K562 (cell line): ENCODE measurements at regions not wholly inside any gene's neighbourhood (a gene's known extent, or its start where the extent isn't known, plus 50 kb on each side); places are given as distances from the start of the nearest gene placed in this dataset.

ENCODE experiments used
- ATAC-seq: fragments of 200-7000 bp; cut with Tn5 transposase; 3 replicates; pipeline ENCODE4 v1.9.1; 2020; ENCODE audit warnings: moderate library complexity
- BruUV-seq: library from RNA; stranded (reverse); fragments of 400-500 nt; replicated peaks from 2 replicates; lab custom pipeline; 2021; lab: Mats Ljungman, UMichigan
- CTCF ChIA-PET: fragments of 300-600 bp; formaldehyde crosslinking; extraction: SDS; loops from one replicate; lab custom pipeline; 2021; ENCODE audit warnings: low intra/inter-chr PET ratio; lab: Yijun Ruan, JAX
- POLR2A ChIA-PET: fragments of 300-600, 350-650 bp; sonication (Branson Sonifier 250); formaldehyde crosslinking; extraction: SDS; loops from one replicate; lab custom pipeline; 2021; ENCODE audit warnings: antibody characterized with exemption, inconsistent platforms; lab: Yijun Ruan, JAX
- DNase-seq, 4 experiments: peaks; one replicate each; pipeline versions ENCODE4 v3.0.0 to v3.0.0-alpha.2; 2011 to 2018; ENCODE audit warnings: low spot score in 3 of 4, mixed read lengths in 3 of 4; ENCODE audit errors: extremely low read depth in 1 of 4
- FAIRE-seq: peaks from 2 replicates; lab custom pipeline; 2011; peaks lifted over from hg19 to GRCh38; lab: Jason Lieb, UNC
- H2AFZ ChIP-seq: 2 replicates; pipeline ENCODE4 v1.6.0; 2011; ENCODE audit warnings: low read depth, low read length, control low read depth, inconsistent platforms
- H3K27ac ChIP-seq: fragments of 200-600 bp; 3 replicates; pipeline ENCODE4 v1.8.0; 2011; ENCODE audit warnings: low read depth, mild to moderate bottlenecking, control low read depth, inconsistent platforms, low read length, moderate library complexity, mixed read lengths; ENCODE audit errors: extremely low read depth
- H3K27me3 ChIP-seq, 2 experiments: fragments of 300-600 bp in 1 of 2; 2 replicates in 1 of 2; 3 replicates in 1 of 2; pipeline versions ENCODE4 v1.6.0 to v1.8.0; 2011; ENCODE audit warnings: inconsistent platforms in 2 of 2, low read length in 2 of 2, mild to moderate bottlenecking in 1 of 2, mixed read lengths in 1 of 2, moderate library complexity in 1 of 2; ENCODE audit not compliant: control insufficient read depth in 2 of 2, insufficient read depth in 2 of 2
- H3K36me3 ChIP-seq: fragments of 300-600 bp; 3 replicates; pipeline ENCODE4 v1.8.0; 2011; ENCODE audit warnings: mild to moderate bottlenecking, low read length, inconsistent platforms; ENCODE audit not compliant: control insufficient read depth, insufficient read depth
- H3K4me1 ChIP-seq, 2 experiments: fragments of 200-600 bp in 1 of 2; replicated peaks in 1 of 2; 2 replicates in 1 of 2; 3 replicates in 1 of 2; pipeline versions ENCODE4 v1.5.1 to v1.8.0; 2011; ENCODE audit warnings: inconsistent platforms in 2 of 2, low read length in 2 of 2, mild to moderate bottlenecking in 1 of 2, mixed read lengths in 1 of 2, moderate library complexity in 1 of 2; ENCODE audit not compliant: control insufficient read depth in 2 of 2, insufficient read depth in 2 of 2
- H3K4me2 ChIP-seq: 2 replicates; pipeline ENCODE4 v1.6.1; 2011; ENCODE audit warnings: low read length, control low read depth, inconsistent platforms, mixed read lengths; ENCODE audit not compliant: insufficient read depth
- H3K4me3 ChIP-seq: fragments of 200-600 bp; sonication (generic), shearing (Covaris generic); 2 replicates; pipeline ENCODE4 v1.5.1; 2016; ENCODE audit warnings: control low read depth, inconsistent platforms
- H3K79me2 ChIP-seq: fragments of 200-600 bp; 3 replicates; pipeline ENCODE4 v1.8.0; 2011; ENCODE audit warnings: low read length, inconsistent platforms; ENCODE audit not compliant: control insufficient read depth, insufficient read depth
- H3K9ac ChIP-seq, 2 experiments: 2 replicates each; pipeline versions ENCODE4 v1.6.0 to v1.6.1; 2011; ENCODE audit warnings: low read depth in 2 of 2, low read length in 2 of 2, control low read depth in 1 of 2, inconsistent platforms in 1 of 2, mild to moderate bottlenecking in 1 of 2, mixed read lengths in 1 of 2; ENCODE audit not compliant: insufficient read depth in 1 of 2
- H3K9me1 ChIP-seq: one replicate; pipeline ENCODE4 v1.6.0; 2011; ENCODE audit warnings: inconsistent platforms, mild to moderate bottlenecking, low read length, moderate library complexity; ENCODE audit not compliant: control insufficient read depth, insufficient read depth
- H3K9me3 ChIP-seq: replicated peaks from 2 replicates; pipeline ENCODE4 v1.5.1; 2011; ENCODE audit warnings: low read depth, low read length, inconsistent platforms; ENCODE audit not compliant: control insufficient read depth, insufficient read depth
- H4K20me1 ChIP-seq: replicated peaks from 2 replicates; pipeline ENCODE4 v1.6.1; 2011; ENCODE audit warnings: low read length, inconsistent platforms, mixed read lengths; ENCODE audit not compliant: control insufficient read depth, insufficient read depth
- ARID1B ChIP-seq: fragments of 450-650 bp; IDR thresholded peaks from 2 replicates; pipeline ENCODE4 v1.6.1; 2016; ENCODE audit warnings: antibody characterized with exemption, mild to moderate bottlenecking, inconsistent platforms
- KLF1 ChIP-seq: fragments of 450-650 bp; IDR thresholded peaks from 2 replicates; pipeline ENCODE4 v1.6.1; 2016; ENCODE audit warnings: missing genetic modification characterization, missing compliant biosample characterization
- NFIC ChIP-seq: fragments of 450-650 bp; IDR thresholded peaks from 2 replicates; pipeline ENCODE4 v1.6.1; 2017; ENCODE audit warnings: mild to moderate bottlenecking, inconsistent platforms
- REST ChIP-seq, 2 experiments: fragments of 450-650 bp; formaldehyde crosslinking in 1 of 2; IDR thresholded peaks; 2 replicates each; pipeline versions ENCODE4 v1.4.0 to v1.6.1; 2014 to 2020; ENCODE audit warnings: mild to moderate bottlenecking in 2 of 2, borderline replicate concordance in 1 of 2, low read depth in 1 of 2
- SPI1 ChIP-seq: IDR thresholded peaks from 2 replicates; pipeline ENCODE4 v1.6.1; 2011; ENCODE audit warnings: low read depth, low read length, control low read depth, borderline replicate concordance
- WGBS: fragments of 100-300 bp; shearing (Covaris generic); methylation state at CpG from one replicate; pipeline ENCODE4 v1.1.6; 2016; ENCODE audit warnings: low coverage, mixed read lengths; ENCODE audit not compliant: insufficient coverage; ENCODE audit errors: missing lambda C conversion rate; 5-methylcytosine and 5-hydroxymethylcytosine counted together
- in situ Hi-C: fragments of 300-500 bp; cut with MboI; formaldehyde crosslinking; loops from 4 replicates; pipeline ENCODE4 v1.15.0; 2018; ENCODE audit warnings: inconsistent platforms, mixed read lengths
- intact Hi-C: fragments of 100-400 bp; cut with micrococcal nuclease; formaldehyde crosslinking; loops from 2 replicates; pipeline ENCODE4 v1.14.2; 2022

GRCh38 chr2:156834431-156834830 lies 398.3 kb downstream of the GPD2 start:
- H3K27me3 ChIP-seq, result no peaks in the 10 kb centered on the region
- BruUV-seq, result no TSS peak
- no peaks in the 10 kb centered on the region for H3K4me1 ChIP-seq
- WGBS, result 13% methylated on average over 1 of the region's 1 CpG
- no peak overlapping the region for H3K4me3 ChIP-seq
- H3K27ac ChIP-seq, result no peak overlapping the region
- in situ Hi-C loops (no loop called here), intact Hi-C loops (no loop called here)
- H3K9ac ChIP-seq, result no peak overlapping the region
- DNase-seq (no peak), FAIRE-seq (no peak), ATAC-seq (no peak)
- H3K9me1 ChIP-seq, result no peaks in the 10 kb centered on the region
- ChIA-PET CTCF (interaction anchor here (0.6 kb wide), 1 partner anchor 168 kb away, joined by 3 read pairs; no protein-coding TSS in a partner anchor), POLR2A (interaction anchor here (0.6 kb wide), 1 partner anchor 33 kb away, joined by 3 read pairs; no protein-coding TSS in a partner anchor)
- H2AFZ ChIP-seq, result no peak overlapping the region
- no peaks in the 10 kb centered on the region for H4K20me1 ChIP-seq
- H3K9me3 ChIP-seq, result no peaks in the 10 kb centered on the region; the same call in 1 of the 2 replicates
- no peak overlapping the region for H3K4me2 ChIP-seq
- TF ChIP-seq ARID1B (no peak), KLF1 (tag) (no peak)
- no peaks in the 10 kb centered on the region for H3K36me3 ChIP-seq
- no peaks in the 10 kb centered on the region for H3K79me2 ChIP-seq

- Histone ChIP-seq H3K36me3 (no peaks in the 10 kb centered on the region), H3K4me1 (no peaks in the 10 kb centered on the region), H3K27me3 (no peaks in the 10 kb centered on the region), H2AFZ (0 out of 2 replicates have a peak overlapping the region, but pooled peaks have one; percentile 20), H3K9ac (no peak overlapping the region), H4K20me1 (no peaks in the 10 kb centered on the region), H3K4me3 (no peak overlapping the region), H3K9me3 (no peaks in the 10 kb centered on the region; the same call in 1 of the 2 replicates), H3K79me2 (no peaks in the 10 kb centered on the region), H3K9me1 (no peaks in the 10 kb centered on the region), H3K27ac (no peak overlapping the region), H3K4me2 (no peak overlapping the region)
- whole genome bisulfite sequencing, result 4% methylated on average over 6 of the region's 6 CpGs
- no TSS peak for BruUV-seq
- FAIRE-seq (no peak), DNase-seq (peak in 1 of 4 experiments; percentile 6), ATAC-seq (no peak)
- peak; percentile 32; the same call in 1 of the 2 replicates for TF ChIP-seq NFIC
- TF ChIP-seq SPI1, result peak; percentile 51; the same call in 1 of the 2 replicates
- TF ChIP-seq REST (IDR thresholded peaks at IDR 0.05; ENCODE audit: borderline replicate concordance), result no peak
- no peak for TF ChIP-seq REST (CRISPR knock-in tag; IDR thresholded peaks at IDR 0.05; ENCODE audit: low read depth)
- ChIA-PET POLR2A (no interaction called here), CTCF (no interaction called here)
- intact Hi-C loops (no loop called here), in situ Hi-C loops (no loop called here)
Observed at GRCh38 chr2:156837635-156838370, 401.6 kb downstream of the GPD2 start.
